ENCODE measurements at regions not wholly inside any gene's neighbourhood (a gene's known extent, or its start where the extent isn't known, plus 50 kb on each side); places are given as distances from the start of the nearest gene placed in this dataset.

DNA sequence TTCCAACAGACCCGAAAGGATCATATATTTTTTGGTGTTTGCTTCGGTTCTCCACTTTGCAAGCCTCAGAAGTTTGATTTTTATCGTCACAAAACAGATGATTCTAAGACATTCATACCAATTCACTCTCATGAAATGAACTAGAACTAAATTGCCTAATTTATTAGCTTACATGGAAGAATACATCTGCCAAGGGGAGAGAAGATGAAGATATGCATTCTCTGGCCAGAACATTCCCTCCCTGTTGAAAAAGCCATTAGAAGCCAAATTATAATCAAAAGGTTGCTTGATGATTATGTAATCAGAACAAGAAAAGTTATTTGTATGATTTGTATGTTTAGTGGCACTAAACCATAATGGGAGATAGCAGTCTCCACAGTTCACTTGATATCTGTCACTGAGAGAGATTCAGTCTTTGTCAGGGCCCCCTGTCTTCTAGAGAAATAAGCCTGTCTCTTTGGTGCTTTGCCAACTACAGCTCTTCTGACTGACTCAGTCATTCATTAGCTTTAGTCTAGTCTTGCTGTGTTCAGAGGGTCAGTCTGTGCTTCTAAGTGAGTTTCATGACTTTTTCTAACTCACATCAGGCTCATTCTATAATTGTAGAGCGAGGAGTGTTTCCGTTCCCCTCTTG, 95.3 kb upstream of the GNAI1 start:
- no peak overlapping the region for H3K9ac ChIP-seq (ENCODE audit: low read depth in 2 of 2, low read length in 2 of 2)
- TF ChIP-seq, protein P1, sequence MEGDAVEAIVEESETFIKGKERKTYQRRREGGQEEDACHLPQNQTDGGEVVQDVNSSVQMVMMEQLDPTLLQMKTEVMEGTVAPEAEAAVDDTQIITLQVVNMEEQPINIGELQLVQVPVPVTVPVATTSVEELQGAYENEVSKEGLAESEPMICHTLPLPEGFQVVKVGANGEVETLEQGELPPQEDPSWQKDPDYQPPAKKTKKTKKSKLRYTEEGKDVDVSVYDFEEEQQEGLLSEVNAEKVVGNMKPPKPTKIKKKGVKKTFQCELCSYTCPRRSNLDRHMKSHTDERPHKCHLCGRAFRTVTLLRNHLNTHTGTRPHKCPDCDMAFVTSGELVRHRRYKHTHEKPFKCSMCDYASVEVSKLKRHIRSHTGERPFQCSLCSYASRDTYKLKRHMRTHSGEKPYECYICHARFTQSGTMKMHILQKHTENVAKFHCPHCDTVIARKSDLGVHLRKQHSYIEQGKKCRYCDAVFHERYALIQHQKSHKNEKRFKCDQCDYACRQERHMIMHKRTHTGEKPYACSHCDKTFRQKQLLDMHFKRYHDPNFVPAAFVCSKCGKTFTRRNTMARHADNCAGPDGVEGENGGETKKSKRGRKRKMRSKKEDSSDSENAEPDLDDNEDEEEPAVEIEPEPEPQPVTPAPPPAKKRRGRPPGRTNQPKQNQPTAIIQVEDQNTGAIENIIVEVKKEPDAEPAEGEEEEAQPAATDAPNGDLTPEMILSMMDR (IDR thresholded peaks at IDR 0.05): no peak

DNA sequence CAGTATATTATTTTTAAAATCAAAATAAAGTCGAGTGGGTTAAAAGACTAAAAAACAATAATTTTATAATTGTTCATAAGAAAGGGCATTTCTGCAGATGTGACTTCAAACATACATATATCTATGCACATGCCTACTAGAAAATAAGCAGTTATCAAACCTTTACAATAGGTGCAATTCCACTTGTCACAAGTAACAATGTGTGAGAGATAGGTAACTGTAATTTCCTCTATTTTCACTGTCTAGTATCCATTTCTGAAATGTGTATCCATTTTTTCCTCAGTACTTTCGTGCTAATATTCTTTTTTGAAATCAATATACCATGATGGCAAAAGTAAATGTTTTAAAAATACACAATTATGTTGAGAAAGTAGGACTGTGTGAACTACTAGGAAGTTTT, 96.9 kb upstream of the GNAI1 start:
- Histone ChIP-seq H3K4me1 (no peaks in the 10 kb centered on the region), H3K4me3 (no peak overlapping the region), H3K9me3 (no peaks in the 10 kb centered on the region), H3K27me3 (no peaks in the 10 kb centered on the region), H3K27ac (no peak overlapping the region), H3K9ac (ENCODE audit: low read depth in 2 of 2, low read length in 2 of 2) (no peak overlapping the region), H3K36me3 (no peaks in the 10 kb centered on the region)
- intact Hi-C loops (cut with DNase I): no loop called here
- DNase-seq: no peak
- TF ChIP-seq, protein P1 (IDR thresholded peaks at IDR 0.05): no peak

More for the DNA sequence above, 95.3 kb upstream of the GNAI1 start:
- H3K4me3 ChIP-seq: no peak overlapping the region
- intact Hi-C loops (cut with DNase I): no loop called here
- no peaks in the 10 kb centered on the region for H3K27me3 ChIP-seq
- H3K27ac ChIP-seq: no peak overlapping the region
- H3K36me3 ChIP-seq: no peaks in the 10 kb centered on the region
- H3K9me3 ChIP-seq: no peaks in the 10 kb centered on the region
- DNase-seq: no peak
- no peaks in the 10 kb centered on the region for H3K4me1 ChIP-seq

- TF ChIP-seq, protein P1 (IDR thresholded peaks at IDR 0.05): no peak
- no peak for DNase-seq
These were observed 98.5 kb upstream of the GNAI1 start for GRCh38 chr7:80036107-80036506.

GRCh38 chr7:80028717-80029116, 105.9 kb upstream of the GNAI1 start:
- no peaks in the 10 kb centered on the region for H3K9me3 ChIP-seq
- no peaks in the 10 kb centered on the region for H3K27me3 ChIP-seq
- intact Hi-C loops (cut with DNase I): loop anchor here (10.0 kb wide), 1 partner anchor 734 kb away; no protein-coding TSS in a partner anchor
- H3K36me3 ChIP-seq: no peaks in the 10 kb centered on the region
- no peak overlapping the region for H3K27ac ChIP-seq
- H3K4me1 ChIP-seq: no peaks in the 10 kb centered on the region
- TF ChIP-seq, protein P1 (IDR thresholded peaks at IDR 0.05): no peak
- no peak for DNase-seq
- H3K4me3 ChIP-seq: no peak overlapping the region
- no peak overlapping the region for H3K9ac ChIP-seq (ENCODE audit: low read depth in 2 of 2, low read length in 2 of 2)

More at GRCh38 chr7:80036107-80036506, 98.5 kb upstream of the GNAI1 start:
- intact Hi-C loops (cut with DNase I): no loop called here
- Histone ChIP-seq H3K9ac (ENCODE audit: low read depth in 2 of 2, low read length in 2 of 2) (no peak overlapping the region), H3K27me3 (no peaks in the 10 kb centered on the region), H3K27ac (no peak overlapping the region), H3K4me1 (no peaks in the 10 kb centered on the region), H3K9me3 (no peaks in the 10 kb centered on the region), H3K36me3 (no peaks in the 10 kb centered on the region), H3K4me3 (no peak overlapping the region)

GRCh38 chr7:80027611-80028173, 106.9 kb upstream of the GNAI1 start:
- Histone ChIP-seq H3K36me3 (no peaks in the 10 kb centered on the region), H3K9me3 (no peaks in the 10 kb centered on the region), H3K4me1 (no peaks in the 10 kb centered on the region), H3K4me3 (no peak overlapping the region), H3K9ac (ENCODE audit: low read depth in 2 of 2, low read length in 2 of 2) (no peak overlapping the region), H3K27ac (no peak overlapping the region), H3K27me3 (no peaks in the 10 kb centered on the region)
- DNase-seq: no peak
- TF ChIP-seq, protein P1 (IDR thresholded peaks at IDR 0.05): no peak
- intact Hi-C loops (cut with DNase I): loop anchor here (10.0 kb wide), 1 partner anchor 733 kb away; no protein-coding TSS in a partner anchor

Measured in colonic mucosa (tissue), 4 donors.